Astrocyte (in vitro differentiated cells and primary cell): ENCODE measurements at regions not wholly inside any gene's neighbourhood (a gene's known extent, or its start where the extent isn't known, plus 50 kb on each side); places are given as distances from the start of the nearest gene placed in this dataset.

Experiments used
- DNase-seq: peaks from one replicate; pipeline ENCODE4 v3.0.0-alpha.2; 2010; ENCODE audit warnings: low read depth
- FAIRE-seq: peaks from 2 replicates; lab custom pipeline; 2011; peaks lifted over from hg19 to GRCh38; lab: Jason Lieb, UNC
- H2AFZ ChIP-seq: 2 replicates; pipeline ENCODE4 v1.6.0; 2012; ENCODE audit warnings: low read depth, low read length, inconsistent platforms
- H3K27ac ChIP-seq: 2 replicates; pipeline ENCODE4 v1.5.1; 2011; ENCODE audit warnings: low read depth, low read length, inconsistent platforms
- H3K27me3 ChIP-seq: 2 replicates; pipeline ENCODE4 v1.6.0; 2011; ENCODE audit warnings: low read length, inconsistent platforms; ENCODE audit not compliant: insufficient read depth
- H3K36me3 ChIP-seq: 2 replicates; pipeline ENCODE4 v1.5.1; 2011; ENCODE audit warnings: low read length, inconsistent platforms; ENCODE audit not compliant: insufficient read depth
- H3K4me1 ChIP-seq: 2 replicates; pipeline ENCODE4 v1.5.1; 2011; ENCODE audit warnings: low read length, inconsistent platforms; ENCODE audit not compliant: insufficient read depth
- H3K4me2 ChIP-seq: 2 replicates; pipeline ENCODE4 v1.6.0; 2012; ENCODE audit warnings: low read length, inconsistent platforms
- H3K4me3 ChIP-seq: 2 replicates; pipeline ENCODE4 v1.5.1; 2011; ENCODE audit warnings: low read depth, mild to moderate bottlenecking, low read length, inconsistent platforms; ENCODE audit not compliant: insufficient read depth
- H3K79me2 ChIP-seq: 2 replicates; pipeline ENCODE4 v1.6.0; 2012; ENCODE audit warnings: mild to moderate bottlenecking, low read length, inconsistent platforms; ENCODE audit not compliant: insufficient read depth
- H3K9ac ChIP-seq: 2 replicates; pipeline ENCODE4 v1.6.0; 2012; ENCODE audit warnings: mild to moderate bottlenecking, low read length, inconsistent platforms
- H3K9me3 ChIP-seq: 2 replicates; pipeline ENCODE4 v1.5.1; 2012; ENCODE audit warnings: low read depth, mild to moderate bottlenecking, low read length, inconsistent platforms; ENCODE audit not compliant: insufficient read depth
- H4K20me1 ChIP-seq: 2 replicates; pipeline ENCODE4 v1.6.0; 2012; ENCODE audit warnings: low read length, inconsistent platforms; ENCODE audit not compliant: insufficient read depth
- H3K27ac Mint-ChIP-seq: one replicate; pipeline ENCODE4 v1.8.0; 2021; ENCODE audit warnings: mild to moderate bottlenecking, mixed read lengths; ENCODE audit not compliant: unreplicated experiment
- H3K27me3 Mint-ChIP-seq: one replicate; pipeline ENCODE4 v1.8.0; 2021; ENCODE audit warnings: low read depth, mixed read lengths; ENCODE audit not compliant: unreplicated experiment
- H3K36me3 Mint-ChIP-seq: one replicate; pipeline ENCODE4 v1.8.0; 2021; ENCODE audit warnings: low read depth, mixed read lengths; ENCODE audit not compliant: unreplicated experiment
- H3K4me1 Mint-ChIP-seq: one replicate; pipeline ENCODE4 v1.8.0; 2021; ENCODE audit warnings: low read depth, mixed read lengths; ENCODE audit not compliant: unreplicated experiment
- H3K4me3 Mint-ChIP-seq: one replicate; pipeline ENCODE4 v1.8.0; 2021; ENCODE audit warnings: mild to moderate bottlenecking, moderate library complexity, mixed read lengths; ENCODE audit not compliant: unreplicated experiment
- H3K9me3 Mint-ChIP-seq: one replicate; pipeline ENCODE4 v1.8.0; 2021; ENCODE audit warnings: mild to moderate bottlenecking, mixed read lengths; ENCODE audit not compliant: unreplicated experiment
- EZH2 ChIP-seq: IDR thresholded peaks from 2 replicates; pipeline ENCODE4 v1.6.1; 2012; ENCODE audit warnings: mild to moderate bottlenecking, low read length, inconsistent platforms; ENCODE audit not compliant: insufficient read depth
- TF ChIP-seq, protein P1 (sequence below): IDR thresholded peaks from 2 replicates; pipeline ENCODE4 v1.5.1; 2011; ENCODE audit warnings: low read depth, mild to moderate bottlenecking, inconsistent platforms, low read length, moderate library complexity; ENCODE audit not compliant: insufficient read depth

DNA sequence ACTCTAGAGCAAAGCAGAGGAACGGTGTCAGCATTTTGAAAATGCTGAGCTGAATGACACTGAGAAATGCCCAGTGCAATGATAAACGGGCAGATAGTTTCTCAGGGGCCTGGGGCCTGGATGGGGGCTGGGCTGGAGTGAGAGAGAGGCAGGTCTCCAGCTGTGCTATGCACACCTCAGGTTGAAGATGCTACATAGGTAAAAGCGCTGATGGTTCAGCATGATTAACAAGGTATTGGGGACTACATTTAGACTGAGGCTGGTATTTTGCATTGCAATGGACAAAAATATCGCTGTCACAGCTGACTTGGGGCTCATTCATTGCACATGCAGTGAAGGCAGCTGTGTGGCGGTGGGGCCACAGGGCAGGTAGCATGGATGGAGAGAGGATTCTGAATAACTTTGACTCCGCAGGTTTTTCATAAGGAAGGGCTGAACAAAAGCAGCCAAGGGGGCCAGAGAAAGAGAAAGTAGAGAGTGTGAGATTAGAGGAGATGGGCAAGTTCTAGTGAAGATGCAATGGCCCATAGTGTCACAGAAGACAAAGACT, 290.8 kb upstream of the ZNF32 start:
- Mint-ChIP-seq H3K9me3 (peaks cover 10% of the 10 kb centered on the region), H3K36me3 (no peaks in the 10 kb centered on the region), H3K4me1 (peaks cover 10% of the 10 kb centered on the region), H3K4me3 (no peak overlapping the region), H3K27ac (no peak overlapping the region), H3K27me3 (peaks cover 16% of the 10 kb centered on the region)
- DNase-seq (no peak), FAIRE-seq (no peak)
- Histone ChIP-seq H3K4me2 (no peak overlapping the region), H3K9ac (no peak overlapping the region), H3K79me2 (no peaks in the 10 kb centered on the region), H3K36me3 (no peaks in the 10 kb centered on the region), H3K4me1 (no peaks in the 10 kb centered on the region), H3K27ac (no peak overlapping the region), H3K27me3 (no peaks in the 10 kb centered on the region), H2AFZ (no peak overlapping the region), H3K9me3 (peaks cover 3% of the 10 kb centered on the region), H4K20me1 (no peaks in the 10 kb centered on the region), H3K4me3 (no peak overlapping the region)
- TF ChIP-seq, protein P1, sequence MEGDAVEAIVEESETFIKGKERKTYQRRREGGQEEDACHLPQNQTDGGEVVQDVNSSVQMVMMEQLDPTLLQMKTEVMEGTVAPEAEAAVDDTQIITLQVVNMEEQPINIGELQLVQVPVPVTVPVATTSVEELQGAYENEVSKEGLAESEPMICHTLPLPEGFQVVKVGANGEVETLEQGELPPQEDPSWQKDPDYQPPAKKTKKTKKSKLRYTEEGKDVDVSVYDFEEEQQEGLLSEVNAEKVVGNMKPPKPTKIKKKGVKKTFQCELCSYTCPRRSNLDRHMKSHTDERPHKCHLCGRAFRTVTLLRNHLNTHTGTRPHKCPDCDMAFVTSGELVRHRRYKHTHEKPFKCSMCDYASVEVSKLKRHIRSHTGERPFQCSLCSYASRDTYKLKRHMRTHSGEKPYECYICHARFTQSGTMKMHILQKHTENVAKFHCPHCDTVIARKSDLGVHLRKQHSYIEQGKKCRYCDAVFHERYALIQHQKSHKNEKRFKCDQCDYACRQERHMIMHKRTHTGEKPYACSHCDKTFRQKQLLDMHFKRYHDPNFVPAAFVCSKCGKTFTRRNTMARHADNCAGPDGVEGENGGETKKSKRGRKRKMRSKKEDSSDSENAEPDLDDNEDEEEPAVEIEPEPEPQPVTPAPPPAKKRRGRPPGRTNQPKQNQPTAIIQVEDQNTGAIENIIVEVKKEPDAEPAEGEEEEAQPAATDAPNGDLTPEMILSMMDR: no peak
- no peak for TF ChIP-seq EZH2

GRCh38 chr10:43938810-43939209, 290.1 kb upstream of the ZNF32 start:
- Mint-ChIP-seq H3K9me3 (peaks cover 13% of the 10 kb centered on the region), H3K27me3 (peaks cover 16% of the 10 kb centered on the region), H3K27ac (no peak overlapping the region), H3K4me3 (no peak overlapping the region), H3K36me3 (no peaks in the 10 kb centered on the region), H3K4me1 (peaks cover 10% of the 10 kb centered on the region)
- no peak overlapping the region for H3K27ac ChIP-seq
- no peaks in the 10 kb centered on the region for H3K4me1 ChIP-seq
- FAIRE-seq (no peak), DNase-seq (no peak)
- H3K4me3 ChIP-seq: no peak overlapping the region
- H3K27me3 ChIP-seq: no peaks in the 10 kb centered on the region
- peaks cover 4% of the 10 kb centered on the region for H3K9me3 ChIP-seq
- no peak overlapping the region for H2AFZ ChIP-seq
- no peaks in the 10 kb centered on the region for H3K79me2 ChIP-seq
- H3K36me3 ChIP-seq: no peaks in the 10 kb centered on the region
- H3K4me2 ChIP-seq: no peak overlapping the region
- H3K9ac ChIP-seq: no peak overlapping the region
- H4K20me1 ChIP-seq: no peaks in the 10 kb centered on the region
- TF ChIP-seq EZH2: no peak
- TF ChIP-seq, protein P1: no peak

GRCh38 chr10:43931308-43931930, 282.7 kb upstream of the ZNF32 start:
- FAIRE-seq: peak; percentile 98

More at GRCh38 chr10:43931308-43931930, 282.7 kb upstream of the ZNF32 start:
- no peak overlapping the region for H3K4me3 ChIP-seq
- H3K9ac ChIP-seq: peak overlapping the region; percentile 25
- H3K27ac ChIP-seq: peak overlapping the region; percentile 77
- no peaks in the 10 kb centered on the region for H4K20me1 ChIP-seq
- peaks cover 19% of the 10 kb centered on the region for H3K9me3 Mint-ChIP-seq
- H3K4me1 Mint-ChIP-seq: peaks cover 9% of the 10 kb centered on the region
- TF ChIP-seq, protein P1: no peak
- TF ChIP-seq EZH2: no peak
- H3K4me1 ChIP-seq: peaks cover 15% of the 10 kb centered on the region
- no peaks in the 10 kb centered on the region for H3K36me3 ChIP-seq
- peak; percentile 83 for DNase-seq
- H3K27me3 ChIP-seq: no peaks in the 10 kb centered on the region
- peaks cover 2% of the 10 kb centered on the region for H3K36me3 Mint-ChIP-seq
- no peaks in the 10 kb centered on the region for H3K79me2 ChIP-seq
- H3K27me3 Mint-ChIP-seq: peaks cover 19% of the 10 kb centered on the region
- H3K4me3 Mint-ChIP-seq: no peak overlapping the region
- H2AFZ ChIP-seq: peak overlapping the region; percentile 44
- peak overlapping the region; percentile 42 for H3K27ac Mint-ChIP-seq
- peak overlapping the region; percentile 63 for H3K4me2 ChIP-seq
- H3K9me3 ChIP-seq: peaks cover 7% of the 10 kb centered on the region
